ENCODE measurements at regions not wholly inside any gene's neighbourhood (a gene's known extent, or its start where the extent isn't known, plus 50 kb on each side); places are given as distances from the start of the nearest gene placed in this dataset.

- Histone ChIP-seq H3K4me1 (ENCODE audit: control insufficient read depth in 2 of 2, insufficient read depth in 2 of 2, low read length in 2 of 2) (peaks cover 0 to 2% of the 10 kb centered on the region in 2 donors), H3K9ac (ENCODE audit: low read length) (no peak overlapping the region), H3K9me3 (ENCODE audit: control extremely low read depth in 1 of 3, control insufficient read depth in 2 of 3, insufficient read depth in 1 of 3, low read length in 2 of 3) (no peaks in the 10 kb centered on the region), H4K20me1 (ENCODE audit: control insufficient read depth, insufficient read depth, low read length, poor library complexity, severe bottlenecking) (no peaks in the 10 kb centered on the region), H3K4me2 (replicated peaks; ENCODE audit: low read depth, low read length, poor library complexity, severe bottlenecking) (no peak overlapping the region), H2AFZ (ENCODE audit: insufficient read depth, low read depth, low read length, poor library complexity, severe bottlenecking) (no peak overlapping the region), H3K27me3 (replicated peaks in 1 of 4; ENCODE audit: control extremely low read depth in 1 of 4, control insufficient read depth in 3 of 4, insufficient read depth in 4 of 4, low read length in 3 of 4) (peaks cover 0 to 2% (median under 1%) of the 10 kb centered on the region in 4 experiments), H3K36me3 (replicated peaks in 1 of 2; ENCODE audit: control extremely low read depth in 1 of 2, control insufficient read depth in 1 of 2, extremely low read depth in 1 of 2, insufficient read depth in 2 of 2, low read length in 1 of 2) (no peaks in the 10 kb centered on the region), H3K79me2 (ENCODE audit: control insufficient read depth, insufficient read depth, low read length) (no peaks in the 10 kb centered on the region), H3K27ac (ENCODE audit: low read length in 2 of 2) (no peak overlapping the region), H3K4me3 (ENCODE audit: control extremely low read depth in 1 of 5, extremely low read depth in 1 of 5, insufficient read depth in 1 of 5, low read depth in 2 of 5, low read length in 4 of 5) (no peak overlapping the region)
- TF ChIP-seq EZH2 (IDR thresholded peaks at IDR 0.05; ENCODE audit: borderline replicate concordance, insufficient read depth, low read depth, low read length, poor library complexity, severe bottlenecking) (no peak), CTCF (IDR thresholded peaks at IDR 0.05) (no peak)
- peaks cover 5% of the 10 kb centered on the region for H3K4me1 Mint-ChIP-seq
- no peak overlapping the region for H3K27ac Mint-ChIP-seq
- H3K27me3 Mint-ChIP-seq: peaks cover 16% of the 10 kb centered on the region
- H3K9me3 Mint-ChIP-seq (ENCODE audit: insufficient read depth): no peaks in the 10 kb centered on the region
- H3K4me3 Mint-ChIP-seq: no peak overlapping the region
- ATAC-seq (ENCODE audit: low read depth): no peak
- CTCF ChIA-PET: no interaction called here
- 94% methylated on average over 6 of the region's 6 CpGs for WGBS (ENCODE audit: insufficient coverage)
- no peak for DNase-seq
- intact Hi-C loops (cut with micrococcal nuclease): no loop called here
- POLR2A ChIA-PET: no interaction called here
Measured at GRCh38 chr10:3648576-3648975, 136.4 kb downstream of the KLF6 start.

- Histone ChIP-seq H2AFZ (ENCODE audit: insufficient read depth, low read depth, low read length, poor library complexity, severe bottlenecking) (no peak overlapping the region), H3K9ac (ENCODE audit: low read length) (no peak overlapping the region), H3K36me3 (replicated peaks in 1 of 2; ENCODE audit: control extremely low read depth in 1 of 2, control insufficient read depth in 1 of 2, extremely low read depth in 1 of 2, insufficient read depth in 2 of 2, low read length in 1 of 2) (no peaks in the 10 kb centered on the region), H3K4me1 (ENCODE audit: control insufficient read depth in 2 of 2, insufficient read depth in 2 of 2, low read length in 2 of 2) (peaks cover 0 to 2% of the 10 kb centered on the region in 2 donors), H4K20me1 (ENCODE audit: control insufficient read depth, insufficient read depth, low read length, poor library complexity, severe bottlenecking) (no peaks in the 10 kb centered on the region), H3K4me3 (ENCODE audit: control extremely low read depth in 1 of 5, extremely low read depth in 1 of 5, insufficient read depth in 1 of 5, low read depth in 2 of 5, low read length in 4 of 5) (no peak overlapping the region), H3K9me3 (ENCODE audit: control extremely low read depth in 1 of 3, control insufficient read depth in 2 of 3, insufficient read depth in 1 of 3, low read length in 2 of 3) (no peaks in the 10 kb centered on the region), H3K79me2 (ENCODE audit: control insufficient read depth, insufficient read depth, low read length) (no peaks in the 10 kb centered on the region), H3K27ac (ENCODE audit: low read length in 2 of 2) (no peak overlapping the region), H3K27me3 (replicated peaks in 1 of 4; ENCODE audit: control extremely low read depth in 1 of 4, control insufficient read depth in 3 of 4, insufficient read depth in 4 of 4, low read length in 3 of 4) (peaks cover 0 to 2% (median 1%) of the 10 kb centered on the region in 4 experiments), H3K4me2 (replicated peaks; ENCODE audit: low read depth, low read length, poor library complexity, severe bottlenecking) (no peak overlapping the region)
- H3K9me3 Mint-ChIP-seq (ENCODE audit: insufficient read depth): no peaks in the 10 kb centered on the region
- WGBS (ENCODE audit: insufficient coverage): 89% methylated on average over 4 of the region's 6 CpGs
- H3K4me3 Mint-ChIP-seq: no peak overlapping the region
- no peak overlapping the region for H3K27ac Mint-ChIP-seq
- peaks cover 5% of the 10 kb centered on the region for H3K4me1 Mint-ChIP-seq
- ATAC-seq (ENCODE audit: low read depth) (no peak), DNase-seq (no peak)
- POLR2A ChIA-PET: no interaction called here
- peaks cover 18% of the 10 kb centered on the region for H3K27me3 Mint-ChIP-seq
- intact Hi-C loops (cut with micrococcal nuclease): no loop called here
- no peak for TF ChIP-seq EZH2 (IDR thresholded peaks at IDR 0.05; ENCODE audit: borderline replicate concordance, insufficient read depth, low read depth, low read length, poor library complexity, severe bottlenecking)
- TF ChIP-seq CTCF (IDR thresholded peaks at IDR 0.05): no peak
- CTCF ChIA-PET: no interaction called here
Measured at GRCh38 chr10:3648170-3648569, 136.8 kb downstream of the KLF6 start.

Measured in B cell (primary cell).